ENCODE measurements at regions not wholly inside any gene's neighbourhood (a gene's known extent, or its start where the extent isn't known, plus 50 kb on each side); places are given as distances from the start of the nearest gene placed in this dataset.

- DNase-seq (ENCODE audit: low read depth in 3 of 3) = no peak
Observed at GRCh38 chr3:177510693-177511216, 313.5 kb upstream of the TBL1XR1 start.

GRCh38 chr3:177512945-177513814 lies 315.9 kb upstream of the TBL1XR1 start:
- no peak for DNase-seq (ENCODE audit: low read depth in 3 of 3)

- no peak for DNase-seq (ENCODE audit: low read depth in 3 of 3)
Observed at GRCh38 chr3:177513815-177514610, 316.7 kb upstream of the TBL1XR1 start.

GRCh38 chr3:177514611-177515499 lies 317.6 kb upstream of the TBL1XR1 start:
- DNase-seq (ENCODE audit: low read depth in 3 of 3) = no peak

- no peak for DNase-seq (ENCODE audit: low read depth in 3 of 3)
Observed at GRCh38 chr3:177515786-177516157, 318.5 kb upstream of the TBL1XR1 start.

- no peak for DNase-seq (ENCODE audit: low read depth in 3 of 3)
Observed at GRCh38 chr3:177516158-177517011, 319.1 kb upstream of the TBL1XR1 start.

- DNase-seq (ENCODE audit: low read depth in 3 of 3) = no peak
Observed at GRCh38 chr3:177517906-177518305, 320.6 kb upstream of the TBL1XR1 start.

GRCh38 chr3:177519588-177519987 lies 322.3 kb upstream of the TBL1XR1 start:
- DNase-seq (ENCODE audit: low read depth in 3 of 3) = no peak

- DNase-seq (ENCODE audit: low read depth in 3 of 3) = no peak
Observed at GRCh38 chr3:177521305-177521704, 324.0 kb upstream of the TBL1XR1 start.

- no peak for DNase-seq (ENCODE audit: low read depth in 3 of 3)
Observed at GRCh38 chr3:177522051-177522450, 324.8 kb upstream of the TBL1XR1 start.

- DNase-seq (ENCODE audit: low read depth in 3 of 3) = no peak
Observed at GRCh38 chr3:177523067-177523675, 325.9 kb upstream of the TBL1XR1 start.

GRCh38 chr3:177523872-177524438 lies 326.7 kb upstream of the TBL1XR1 start:
- no peak for DNase-seq (ENCODE audit: low read depth in 3 of 3)

- no peak for DNase-seq (ENCODE audit: low read depth in 3 of 3)
Observed at GRCh38 chr3:177524742-177525141, 327.5 kb upstream of the TBL1XR1 start.

- DNase-seq (ENCODE audit: low read depth in 3 of 3) = no peak
Observed at GRCh38 chr3:177525414-177525813, 328.1 kb upstream of the TBL1XR1 start.

GRCh38 chr3:177525987-177526712 lies 328.9 kb upstream of the TBL1XR1 start:
- DNase-seq (ENCODE audit: low read depth in 3 of 3) = no peak

GRCh38 chr3:177527182-177527581 lies 329.9 kb upstream of the TBL1XR1 start:
- no peak for DNase-seq (ENCODE audit: low read depth in 3 of 3)

- DNase-seq (ENCODE audit: low read depth in 3 of 3) = no peak
Observed at GRCh38 chr3:177528306-177529070, 331.2 kb upstream of the TBL1XR1 start.

- no peak for DNase-seq (ENCODE audit: low read depth in 3 of 3)
Observed at GRCh38 chr3:177529071-177529550, 331.8 kb upstream of the TBL1XR1 start.
